ENCODE measurements at regions not wholly inside any gene's neighbourhood (a gene's known extent, or its start where the extent isn't known, plus 50 kb on each side); places are given as distances from the start of the nearest gene placed in this dataset.

- TF ChIP-seq POLR2AphosphoS5 (IDR thresholded peaks at IDR 0.05) (no peak), CTCF (IDR thresholded peaks at IDR 0.05) (peak in 1 of 5 experiments; percentile 2)
Measured at GRCh38 chr20:62553838-62554161, 78.0 kb upstream of the GATA5 start.
